ENCODE measurements at regions not wholly inside any gene's neighbourhood (a gene's known extent, or its start where the extent isn't known, plus 50 kb on each side); places are given as distances from the start of the nearest gene placed in this dataset.
"Not testable (repeated sequence)": the region's sequence is repeated elsewhere in the genome, so short reads cannot be mapped to it uniquely, and the experiment has no call there.

GRCh38 chr10:10758306-10758705 is 259.4 kb upstream of the CELF2 start:
- Histone ChIP-seq H3K4me2 (ENCODE audit: control insufficient read depth, extremely low read depth, insufficient read depth, low read depth, low read length) (no peak overlapping the region), H3K4me1 (ENCODE audit: control insufficient read depth, extremely low read depth, insufficient read depth, low read length) (peaks cover 3% of the 10 kb centered on the region), H3K9me1 (ENCODE audit: control insufficient read depth, extremely low read depth, insufficient read depth, low read length) (no peaks in the 10 kb centered on the region), H3K27me3 (ENCODE audit: control insufficient read depth, extremely low read depth, insufficient read depth, low read length) (no peaks in the 10 kb centered on the region), H2AFZ (ENCODE audit: control insufficient read depth, low read length) (no peak overlapping the region), H4K20me1 (ENCODE audit: control insufficient read depth, extremely low read depth, insufficient read depth, low read length) (no peaks in the 10 kb centered on the region), H3K9ac (ENCODE audit: control insufficient read depth, extremely low read depth, insufficient read depth, low read length) (no peak overlapping the region), H3K79me2 (ENCODE audit: control insufficient read depth, insufficient read depth, low read length) (no peaks in the 10 kb centered on the region), H3K4me3 (ENCODE audit: control insufficient read depth in 2 of 3, extremely low read depth in 1 of 3, insufficient read depth in 2 of 3, low read depth in 1 of 3, low read length in 3 of 3) (no peak overlapping the region), H3K27ac (ENCODE audit: control insufficient read depth, insufficient read depth, low read length) (no peak overlapping the region), H3K9me3 (ENCODE audit: control insufficient read depth, low read depth, low read length) (no peaks in the 10 kb centered on the region), H3K36me3 (ENCODE audit: control insufficient read depth in 2 of 2, extremely low read depth in 1 of 2, insufficient read depth in 2 of 2, low read length in 2 of 2) (no peaks in the 10 kb centered on the region)
- FAIRE-seq (no peak), DNase-seq (ENCODE audit: low read depth, low spot score) (no peak)
- dilution Hi-C loops (cut with MboI; ENCODE audit: extremely low pct_ligation_motif_present, low sequenced_read_pairs), result no loop called here
- TF ChIP-seq, protein P1, sequence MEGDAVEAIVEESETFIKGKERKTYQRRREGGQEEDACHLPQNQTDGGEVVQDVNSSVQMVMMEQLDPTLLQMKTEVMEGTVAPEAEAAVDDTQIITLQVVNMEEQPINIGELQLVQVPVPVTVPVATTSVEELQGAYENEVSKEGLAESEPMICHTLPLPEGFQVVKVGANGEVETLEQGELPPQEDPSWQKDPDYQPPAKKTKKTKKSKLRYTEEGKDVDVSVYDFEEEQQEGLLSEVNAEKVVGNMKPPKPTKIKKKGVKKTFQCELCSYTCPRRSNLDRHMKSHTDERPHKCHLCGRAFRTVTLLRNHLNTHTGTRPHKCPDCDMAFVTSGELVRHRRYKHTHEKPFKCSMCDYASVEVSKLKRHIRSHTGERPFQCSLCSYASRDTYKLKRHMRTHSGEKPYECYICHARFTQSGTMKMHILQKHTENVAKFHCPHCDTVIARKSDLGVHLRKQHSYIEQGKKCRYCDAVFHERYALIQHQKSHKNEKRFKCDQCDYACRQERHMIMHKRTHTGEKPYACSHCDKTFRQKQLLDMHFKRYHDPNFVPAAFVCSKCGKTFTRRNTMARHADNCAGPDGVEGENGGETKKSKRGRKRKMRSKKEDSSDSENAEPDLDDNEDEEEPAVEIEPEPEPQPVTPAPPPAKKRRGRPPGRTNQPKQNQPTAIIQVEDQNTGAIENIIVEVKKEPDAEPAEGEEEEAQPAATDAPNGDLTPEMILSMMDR (optimal IDR thresholded peaks at IDR 0.05 in 1 of 3, IDR thresholded peaks at IDR 0.05 in 1 of 3, conservative IDR thresholded peaks at IDR 0.05 in 1 of 3; ENCODE audit: extremely low read depth in 1 of 3, insufficient read depth in 2 of 3, low read length in 3 of 3), result no peak
- TF ChIP-seq EZH2 (IDR thresholded peaks at IDR 0.05; ENCODE audit: low read length), result no peak

DNA sequence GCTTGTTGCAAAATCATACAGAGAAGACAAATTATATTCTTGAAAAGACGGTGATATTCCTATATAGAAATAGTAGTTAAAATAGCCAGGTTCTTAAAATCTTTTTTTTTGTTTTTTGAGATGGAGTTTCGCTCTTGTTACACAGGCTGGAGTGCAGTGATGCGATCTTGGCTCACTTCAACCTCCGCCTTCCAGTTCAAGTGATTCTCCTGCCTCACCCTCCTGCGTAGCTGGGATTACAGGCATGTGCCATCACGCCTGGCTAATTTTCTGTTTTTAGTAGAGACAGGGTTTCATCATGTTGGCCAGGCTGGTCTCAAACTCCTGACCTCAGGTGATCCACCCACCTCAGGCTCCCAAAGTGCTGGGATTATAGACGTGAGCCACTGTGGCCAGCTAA is 257.9 kb upstream of the CELF2 start:
- H4K20me1 ChIP-seq (ENCODE audit: control insufficient read depth, extremely low read depth, insufficient read depth, low read length); H3K4me2 ChIP-seq (ENCODE audit: control insufficient read depth, extremely low read depth, insufficient read depth, low read depth, low read length); H3K4me1 ChIP-seq (ENCODE audit: control insufficient read depth, extremely low read depth, insufficient read depth, low read length); dilution Hi-C loops (cut with MboI; ENCODE audit: extremely low pct_ligation_motif_present, low sequenced_read_pairs); H3K9me3 ChIP-seq (ENCODE audit: control insufficient read depth, low read depth, low read length); H3K4me3 ChIP-seq (ENCODE audit: control insufficient read depth in 2 of 3, extremely low read depth in 1 of 3, insufficient read depth in 2 of 3, low read depth in 1 of 3, low read length in 3 of 3); H3K36me3 ChIP-seq (ENCODE audit: control insufficient read depth in 2 of 2, extremely low read depth in 1 of 2, insufficient read depth in 2 of 2, low read length in 2 of 2); H3K9ac ChIP-seq (ENCODE audit: control insufficient read depth, extremely low read depth, insufficient read depth, low read length); H2AFZ ChIP-seq (ENCODE audit: control insufficient read depth, low read length); DNase-seq (ENCODE audit: low read depth, low spot score); H3K27me3 ChIP-seq (ENCODE audit: control insufficient read depth, extremely low read depth, insufficient read depth, low read length); FAIRE-seq; H3K79me2 ChIP-seq (ENCODE audit: control insufficient read depth, insufficient read depth, low read length); H3K27ac ChIP-seq (ENCODE audit: control insufficient read depth, insufficient read depth, low read length); H3K9me1 ChIP-seq (ENCODE audit: control insufficient read depth, extremely low read depth, insufficient read depth, low read length): not testable (repeated sequence)

GRCh38 chr10:10765017-10765416 is 252.7 kb upstream of the CELF2 start:
- no peaks in the 10 kb centered on the region for H4K20me1 ChIP-seq (ENCODE audit: control insufficient read depth, extremely low read depth, insufficient read depth, low read length)
- H3K79me2 ChIP-seq (ENCODE audit: control insufficient read depth, insufficient read depth, low read length), result no peaks in the 10 kb centered on the region
- no peaks in the 10 kb centered on the region for H3K27me3 ChIP-seq (ENCODE audit: control insufficient read depth, extremely low read depth, insufficient read depth, low read length)
- H3K9me1 ChIP-seq (ENCODE audit: control insufficient read depth, extremely low read depth, insufficient read depth, low read length), result no peaks in the 10 kb centered on the region
- no peak overlapping the region for H3K27ac ChIP-seq (ENCODE audit: control insufficient read depth, insufficient read depth, low read length)
- no peak overlapping the region for H2AFZ ChIP-seq (ENCODE audit: control insufficient read depth, low read length)
- dilution Hi-C loops (cut with MboI; ENCODE audit: extremely low pct_ligation_motif_present, low sequenced_read_pairs), result no loop called here
- DNase-seq (ENCODE audit: low read depth, low spot score), result no peak
- no peak overlapping the region for H3K4me2 ChIP-seq (ENCODE audit: control insufficient read depth, extremely low read depth, insufficient read depth, low read depth, low read length)
- no peak for FAIRE-seq
- no peaks in the 10 kb centered on the region for H3K9me3 ChIP-seq (ENCODE audit: control insufficient read depth, low read depth, low read length)
- H3K4me3 ChIP-seq (ENCODE audit: control insufficient read depth in 2 of 3, extremely low read depth in 1 of 3, insufficient read depth in 2 of 3, low read depth in 1 of 3, low read length in 3 of 3), result no peak overlapping the region
- no peak overlapping the region for H3K9ac ChIP-seq (ENCODE audit: control insufficient read depth, extremely low read depth, insufficient read depth, low read length)
- no peaks in the 10 kb centered on the region for H3K36me3 ChIP-seq (ENCODE audit: control insufficient read depth in 2 of 2, extremely low read depth in 1 of 2, insufficient read depth in 2 of 2, low read length in 2 of 2)
- H3K4me1 ChIP-seq (ENCODE audit: control insufficient read depth, extremely low read depth, insufficient read depth, low read length), result no peaks in the 10 kb centered on the region
- TF ChIP-seq, protein P1 (optimal IDR thresholded peaks at IDR 0.05 in 1 of 3, IDR thresholded peaks at IDR 0.05 in 1 of 3, conservative IDR thresholded peaks at IDR 0.05 in 1 of 3; ENCODE audit: extremely low read depth in 1 of 3, insufficient read depth in 2 of 3, low read length in 3 of 3), result no peak
- TF ChIP-seq EZH2 (IDR thresholded peaks at IDR 0.05; ENCODE audit: low read length), result no peak
